T47D (cell line): ENCODE measurements at regions not wholly inside any gene's neighbourhood (a gene's known extent, or its start where the extent isn't known, plus 50 kb on each side); places are given as distances from the start of the nearest gene placed in this dataset.
"Not testable (repeated sequence)": the region's sequence is repeated elsewhere in the genome, so short reads cannot be mapped to it uniquely, and the experiment has no call there.

Experiments used
- DNase-seq, 2 experiments: peaks; one replicate each; pipeline versions ENCODE4 v3.0.0 to v3.0.0-alpha.2; 2011 to 2012; ENCODE audit warnings: low read depth in 1 of 2, low spot score in 1 of 2
- JUND ChIP-seq: IDR thresholded peaks from 2 replicates; pipeline ENCODE4 v1.6.1; 2012; ENCODE audit warnings: low read depth
- in situ Hi-C: cut with HindIII; loops from 2 replicates; pipeline ENCODE4 v1.10.0; 2016; ENCODE audit warnings: low sequenced_read_pairs, low pct_unique_long_range_greater_than_20kb

- TF ChIP-seq JUND: no peak
- DNase-seq: no peak
- in situ Hi-C loops: no loop called here
These were observed 129.0 kb upstream of the ZEB2 start for GRCh38 chr2:144648837-144649465.

- no peak for DNase-seq
- TF ChIP-seq JUND: no peak
- in situ Hi-C loops: no loop called here
These were observed 125.3 kb upstream of the ZEB2 start for GRCh38 chr2:144645083-144645778.

- no peak for DNase-seq
- in situ Hi-C loops: no loop called here
- TF ChIP-seq JUND: no peak
These were observed 124.6 kb upstream of the ZEB2 start for GRCh38 chr2:144644549-144644948.

GRCh38 chr2:144643537-144644336, 123.8 kb upstream of the ZEB2 start:
- in situ Hi-C loops: no loop called here
- no peak for DNase-seq
- no peak for TF ChIP-seq JUND

GRCh38 chr2:144642856-144643255, 122.9 kb upstream of the ZEB2 start:
- in situ Hi-C loops: no loop called here
- TF ChIP-seq JUND: no peak
- no peak for DNase-seq

- in situ Hi-C loops: no loop called here
- DNase-seq: no peak
- no peak for TF ChIP-seq JUND
These were observed 122.2 kb upstream of the ZEB2 start for GRCh38 chr2:144642131-144642530.

- in situ Hi-C loops, DNase-seq: not testable (repeated sequence)
These were observed 118.3 kb upstream of the ZEB2 start for GRCh38 chr2:144638250-144638649.

GRCh38 chr2:144636860-144637259, 116.9 kb upstream of the ZEB2 start:
- in situ Hi-C loops, DNase-seq: not testable (repeated sequence)

- DNase-seq: no peak
These were observed 112.9 kb upstream of the ZEB2 start for GRCh38 chr2:144632809-144633208.

GRCh38 chr2:144631636-144632035, 111.7 kb upstream of the ZEB2 start:
- DNase-seq: no peak
- no peak for TF ChIP-seq JUND
- in situ Hi-C loops: no loop called here

More at GRCh38 chr2:144632809-144633208, 112.9 kb upstream of the ZEB2 start:
- TF ChIP-seq JUND: no peak
- in situ Hi-C loops: no loop called here

- no peak for TF ChIP-seq JUND
- DNase-seq: no peak
- in situ Hi-C loops: no loop called here
These were observed 110.7 kb upstream of the ZEB2 start for GRCh38 chr2:144630459-144631215.

GRCh38 chr2:144629935-144630334, 110.0 kb upstream of the ZEB2 start:
- TF ChIP-seq JUND: no peak
- in situ Hi-C loops: no loop called here
- DNase-seq: no peak
